SU-DHL-6 (cell line): ENCODE measurements at regions not wholly inside any gene's neighbourhood (a gene's known extent, or its start where the extent isn't known, plus 50 kb on each side); places are given as distances from the start of the nearest gene placed in this dataset.

Source experiments
- H2AFZ ChIP-seq: fragments of 200-600 bp; sonication (generic); 2 replicates; pipeline ENCODE4 v1.6.1; 2014; ENCODE audit warnings: low read depth, mild to moderate bottlenecking, moderate library complexity, mixed read lengths, antibody characterized with exemption, low read length; ENCODE audit not compliant: severe bottlenecking
- H3F3A ChIP-seq: fragments of 200-600 bp; shearing (Covaris generic); 2 replicates; pipeline ENCODE4 v1.6.0; 2016; ENCODE audit warnings: antibody characterized with exemption, mild to moderate bottlenecking; ENCODE audit not compliant: insufficient read depth
- H3K27ac ChIP-seq: fragments of 200-600 bp; sonication (generic); 2 replicates; pipeline ENCODE4 v1.5.1; 2016; ENCODE audit warnings: low read depth, mild to moderate bottlenecking, low read length, moderate library complexity, mixed read lengths
- H3K27me3 ChIP-seq: fragments of 200-600 bp; sonication (generic), shearing (Covaris generic); 2 replicates; pipeline ENCODE4 v1.6.0; 2014; ENCODE audit warnings: mild to moderate bottlenecking, low read length
- H3K36me3 ChIP-seq: fragments of 200-600 bp; sonication (generic); 2 replicates; pipeline ENCODE4 v1.6.1; 2014; ENCODE audit warnings: mild to moderate bottlenecking, low read length, mixed read lengths
- H3K4me2 ChIP-seq: fragments of 300-600, 200-600 bp; shearing (Covaris generic), sonication (generic); 2 replicates; pipeline ENCODE4 v1.6.0; 2014; ENCODE audit warnings: low read length, low read depth, mild to moderate bottlenecking; ENCODE audit not compliant: poor library complexity, severe bottlenecking
- H3K4me3 ChIP-seq: fragments of 200-600 bp; sonication (generic); 2 replicates; pipeline ENCODE4 v1.5.1; 2014; ENCODE audit warnings: antibody characterized with exemption, low read length, mild to moderate bottlenecking, mixed read lengths; ENCODE audit not compliant: insufficient read depth, poor library complexity, severe bottlenecking
- H3K79me2 ChIP-seq: fragments of 200-600 bp; sonication (generic); 2 replicates; pipeline ENCODE4 v1.6.1; 2014; ENCODE audit warnings: mild to moderate bottlenecking, low read length, moderate library complexity; ENCODE audit not compliant: insufficient read depth
- H3K9ac ChIP-seq: fragments of 200-600 bp; sonication (generic); 2 replicates; pipeline ENCODE4 v1.7.0; 2014; ENCODE audit warnings: mild to moderate bottlenecking, low read length
- H3K9me2 ChIP-seq: fragments of 200-600 bp; sonication (generic); replicated peaks from 2 replicates; pipeline ENCODE4 v1.6.1; 2014; ENCODE audit warnings: low read length; ENCODE audit not compliant: insufficient read depth
- H3K9me3 ChIP-seq: fragments of 200-600 bp; sonication (generic); 2 replicates; pipeline ENCODE4 v1.6.1; 2014; ENCODE audit warnings: low read length, mixed read lengths; ENCODE audit not compliant: insufficient read depth
- H4K20me1 ChIP-seq: fragments of 200-600 bp; sonication (generic); 2 replicates; pipeline ENCODE4 v1.6.1; 2014; ENCODE audit warnings: low read depth, mild to moderate bottlenecking, antibody characterized with exemption, low read length, moderate library complexity, mixed read lengths
- CTCF ChIP-seq: fragments of 200-600 bp; sonication (generic); IDR thresholded peaks from one replicate; pipeline ENCODE4 v1.5.1; 2017; ENCODE audit warnings: antibody characterized with exemption, mild to moderate bottlenecking, low read length, moderate library complexity; ENCODE audit not compliant: insufficient read depth, poor library complexity, severe bottlenecking
- EZH2phosphoT487 ChIP-seq: fragments of 200-600 bp; sonication (generic), shearing (Covaris generic); conservative IDR thresholded peaks from 2 replicates; pipeline ENCODE4 v1.6.1; 2018; ENCODE audit warnings: mild to moderate bottlenecking, antibody characterized with exemption, low read length, moderate library complexity, mixed read lengths

DNA sequence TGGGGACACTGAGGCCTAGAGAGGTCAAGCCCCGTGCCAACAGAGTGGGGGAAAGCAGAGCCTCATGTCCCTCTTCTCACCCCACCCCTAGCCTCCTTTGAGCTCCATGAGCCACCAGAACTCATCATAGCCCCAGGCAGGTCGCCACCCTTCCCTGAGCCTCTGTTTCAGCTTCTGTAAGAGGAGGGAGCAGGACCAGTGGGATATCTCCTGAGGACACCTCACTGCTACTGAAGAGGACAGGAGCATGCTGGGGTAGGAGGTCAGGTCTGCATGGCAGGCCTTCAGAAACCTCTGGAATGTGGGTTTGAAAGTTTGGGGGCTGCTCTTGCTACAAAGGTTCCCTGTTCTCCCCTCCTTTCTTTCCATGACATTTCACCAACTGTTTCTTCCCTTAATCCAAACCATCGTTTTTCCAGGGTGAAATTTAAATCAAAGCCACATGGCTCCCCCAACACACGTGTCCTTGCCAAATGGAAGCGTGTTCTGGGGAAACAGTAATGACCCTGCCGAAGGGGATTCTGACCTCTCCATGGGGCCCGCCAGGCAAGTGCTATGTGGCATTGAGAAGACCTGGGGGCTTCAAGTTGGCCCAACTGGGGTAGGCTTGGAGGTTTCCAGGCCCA is 88.1 kb upstream of the RUNX3 start:
- H3K27me3 ChIP-seq: no peaks in the 10 kb centered on the region
- TF ChIP-seq CTCF (no peak), EZH2phosphoT487 (no peak)
- peaks cover 12% of the 10 kb centered on the region for H3F3A ChIP-seq
- no peaks in the 10 kb centered on the region for H3K36me3 ChIP-seq
- H3K79me2 ChIP-seq: no peaks in the 10 kb centered on the region
- no peaks in the 10 kb centered on the region for H3K9me2 ChIP-seq
- no peak overlapping the region for H3K4me2 ChIP-seq
- H4K20me1 ChIP-seq: no peaks in the 10 kb centered on the region
- peak overlapping the region; percentile 34; the same call in 1 of the 2 replicates for H3K9ac ChIP-seq
- no peak overlapping the region for H3K27ac ChIP-seq
- no peak overlapping the region for H3K4me3 ChIP-seq
- H3K9me3 ChIP-seq: no peaks in the 10 kb centered on the region
- H2AFZ ChIP-seq: no peak overlapping the region

- H3K79me2 ChIP-seq: no peaks in the 10 kb centered on the region
- no peak overlapping the region for H3K4me3 ChIP-seq
- no peaks in the 10 kb centered on the region for H3K9me3 ChIP-seq
- H3K27ac ChIP-seq: no peak overlapping the region
- H3F3A ChIP-seq: peaks cover 6% of the 10 kb centered on the region
- H3K9me2 ChIP-seq: no peaks in the 10 kb centered on the region
- no peak overlapping the region for H3K4me2 ChIP-seq
- TF ChIP-seq CTCF (no peak), EZH2phosphoT487 (no peak)
- no peaks in the 10 kb centered on the region for H3K36me3 ChIP-seq
- no peak overlapping the region for H2AFZ ChIP-seq
- no peaks in the 10 kb centered on the region for H4K20me1 ChIP-seq
- no peaks in the 10 kb centered on the region for H3K27me3 ChIP-seq
- no peak overlapping the region for H3K9ac ChIP-seq
Observed at GRCh38 chr1:25017436-25018109, 87.5 kb upstream of the RUNX3 start.

- H3F3A ChIP-seq: no peaks in the 10 kb centered on the region
- no peak overlapping the region for H3K4me3 ChIP-seq
- H3K27me3 ChIP-seq: no peaks in the 10 kb centered on the region
- H3K27ac ChIP-seq: no peak overlapping the region
- no peaks in the 10 kb centered on the region for H4K20me1 ChIP-seq
- no peaks in the 10 kb centered on the region for H3K9me3 ChIP-seq
- H2AFZ ChIP-seq: no peak overlapping the region
- TF ChIP-seq EZH2phosphoT487 (no peak), CTCF (no peak)
- no peak overlapping the region for H3K9ac ChIP-seq
- H3K36me3 ChIP-seq: no peaks in the 10 kb centered on the region
- no peak overlapping the region for H3K4me2 ChIP-seq
- H3K79me2 ChIP-seq: no peaks in the 10 kb centered on the region
- no peaks in the 10 kb centered on the region for H3K9me2 ChIP-seq
Observed at GRCh38 chr1:25012966-25013962, 83.2 kb upstream of the RUNX3 start.
